ENCODE measurements at regions not wholly inside any gene's neighbourhood (a gene's known extent, or its start where the extent isn't known, plus 50 kb on each side); places are given as distances from the start of the nearest gene placed in this dataset.

- no peak overlapping the region for H3K27ac ChIP-seq (ENCODE audit: low read depth, low read length)
- H3K27me3 ChIP-seq (ENCODE audit: control insufficient read depth, insufficient read depth, low read length) = no peaks in the 10 kb centered on the region
- H3K9ac ChIP-seq (ENCODE audit: low read depth, low read length) = no peak overlapping the region
- H3K4me1 ChIP-seq (ENCODE audit: control insufficient read depth, insufficient read depth, low read length) = no peaks in the 10 kb centered on the region
- no peaks in the 10 kb centered on the region for H3K36me3 ChIP-seq (ENCODE audit: control insufficient read depth, insufficient read depth, low read length)
- no peaks in the 10 kb centered on the region for H3K9me3 ChIP-seq (ENCODE audit: control insufficient read depth, insufficient read depth, low read length)
- H3K4me3 ChIP-seq (ENCODE audit: low read depth, low read length) = no peak overlapping the region
Observed at GRCh38 chr9:107905308-107906020, 415.9 kb upstream of the KLF4 start.

GRCh38 chr9:107899961-107900330, 410.4 kb upstream of the KLF4 start:
- Histone ChIP-seq H3K27me3 (ENCODE audit: control insufficient read depth, insufficient read depth, low read length) (no peaks in the 10 kb centered on the region), H3K9ac (ENCODE audit: low read depth, low read length) (no peak overlapping the region), H3K4me3 (ENCODE audit: low read depth, low read length) (no peak overlapping the region), H3K36me3 (ENCODE audit: control insufficient read depth, insufficient read depth, low read length) (no peaks in the 10 kb centered on the region), H3K9me3 (ENCODE audit: control insufficient read depth, insufficient read depth, low read length) (no peaks in the 10 kb centered on the region), H3K4me1 (ENCODE audit: control insufficient read depth, insufficient read depth, low read length) (no peaks in the 10 kb centered on the region), H3K27ac (ENCODE audit: low read depth, low read length) (no peak overlapping the region)

DNA sequence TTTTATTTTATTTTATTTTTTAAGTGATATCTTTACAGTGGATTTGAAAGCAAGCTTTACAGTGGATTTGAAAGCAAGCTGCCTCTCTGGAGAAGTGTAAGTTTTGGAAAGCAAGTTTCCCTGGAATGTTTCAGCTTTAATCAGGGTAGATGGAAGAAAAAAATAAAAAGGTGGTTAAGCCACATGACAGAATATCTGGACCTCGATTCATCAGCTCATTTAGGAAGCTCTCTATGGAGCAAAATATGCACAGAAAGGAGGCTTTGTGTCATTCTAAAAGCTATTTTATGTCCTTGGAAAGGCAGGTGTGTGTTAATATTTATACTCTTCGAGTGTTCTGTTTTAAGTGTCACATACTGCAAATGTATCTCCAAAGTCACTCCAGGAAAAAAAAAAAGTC, 409.2 kb upstream of the KLF4 start:
- no peaks in the 10 kb centered on the region for H3K36me3 ChIP-seq (ENCODE audit: control insufficient read depth, insufficient read depth, low read length)
- H3K9ac ChIP-seq (ENCODE audit: low read depth, low read length) = no peak overlapping the region
- no peaks in the 10 kb centered on the region for H3K9me3 ChIP-seq (ENCODE audit: control insufficient read depth, insufficient read depth, low read length)
- H3K27me3 ChIP-seq (ENCODE audit: control insufficient read depth, insufficient read depth, low read length) = no peaks in the 10 kb centered on the region
- no peak overlapping the region for H3K27ac ChIP-seq (ENCODE audit: low read depth, low read length)
- no peak overlapping the region for H3K4me3 ChIP-seq (ENCODE audit: low read depth, low read length)
- H3K4me1 ChIP-seq (ENCODE audit: control insufficient read depth, insufficient read depth, low read length) = no peaks in the 10 kb centered on the region

- Histone ChIP-seq H3K9me3 (ENCODE audit: control insufficient read depth, insufficient read depth, low read length) (no peaks in the 10 kb centered on the region), H3K27ac (ENCODE audit: low read depth, low read length) (no peak overlapping the region), H3K4me3 (ENCODE audit: low read depth, low read length) (no peak overlapping the region), H3K27me3 (ENCODE audit: control insufficient read depth, insufficient read depth, low read length) (no peaks in the 10 kb centered on the region), H3K9ac (ENCODE audit: low read depth, low read length) (no peak overlapping the region), H3K36me3 (ENCODE audit: control insufficient read depth, insufficient read depth, low read length) (no peaks in the 10 kb centered on the region), H3K4me1 (ENCODE audit: control insufficient read depth, insufficient read depth, low read length) (no peaks in the 10 kb centered on the region)
Observed at GRCh38 chr9:107896544-107896943, 407.0 kb upstream of the KLF4 start.

DNA sequence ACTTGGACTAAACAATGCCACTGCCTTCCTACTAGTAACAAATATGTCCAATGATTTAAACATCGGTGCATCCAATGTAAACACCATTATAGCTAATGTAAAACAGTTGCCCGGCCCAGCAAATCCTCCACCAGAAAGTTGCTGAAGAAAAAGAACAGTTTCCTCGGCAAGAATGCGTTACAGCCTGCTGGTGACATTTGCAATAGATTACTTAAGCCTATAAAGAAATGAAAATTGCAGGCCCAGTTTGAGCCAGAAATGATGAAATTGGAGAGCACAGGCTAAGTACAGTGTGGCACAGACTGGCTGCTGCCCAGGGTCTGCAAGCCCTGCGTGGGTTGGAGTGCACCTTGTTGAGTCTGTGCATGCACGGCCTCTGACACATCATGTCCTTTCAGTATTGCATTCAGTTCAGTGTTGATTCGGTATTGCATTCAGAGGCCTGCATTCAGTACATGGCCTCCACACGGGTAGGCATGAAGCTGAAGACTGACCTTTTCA, 406.0 kb upstream of the KLF4 start:
- H3K9me3 ChIP-seq (ENCODE audit: control insufficient read depth, insufficient read depth, low read length) = no peaks in the 10 kb centered on the region
- no peaks in the 10 kb centered on the region for H3K36me3 ChIP-seq (ENCODE audit: control insufficient read depth, insufficient read depth, low read length)
- no peak overlapping the region for H3K4me3 ChIP-seq (ENCODE audit: low read depth, low read length)
- no peak overlapping the region for H3K27ac ChIP-seq (ENCODE audit: low read depth, low read length)
- no peaks in the 10 kb centered on the region for H3K4me1 ChIP-seq (ENCODE audit: control insufficient read depth, insufficient read depth, low read length)
- no peak overlapping the region for H3K9ac ChIP-seq (ENCODE audit: low read depth, low read length)
- no peaks in the 10 kb centered on the region for H3K27me3 ChIP-seq (ENCODE audit: control insufficient read depth, insufficient read depth, low read length)

DNA sequence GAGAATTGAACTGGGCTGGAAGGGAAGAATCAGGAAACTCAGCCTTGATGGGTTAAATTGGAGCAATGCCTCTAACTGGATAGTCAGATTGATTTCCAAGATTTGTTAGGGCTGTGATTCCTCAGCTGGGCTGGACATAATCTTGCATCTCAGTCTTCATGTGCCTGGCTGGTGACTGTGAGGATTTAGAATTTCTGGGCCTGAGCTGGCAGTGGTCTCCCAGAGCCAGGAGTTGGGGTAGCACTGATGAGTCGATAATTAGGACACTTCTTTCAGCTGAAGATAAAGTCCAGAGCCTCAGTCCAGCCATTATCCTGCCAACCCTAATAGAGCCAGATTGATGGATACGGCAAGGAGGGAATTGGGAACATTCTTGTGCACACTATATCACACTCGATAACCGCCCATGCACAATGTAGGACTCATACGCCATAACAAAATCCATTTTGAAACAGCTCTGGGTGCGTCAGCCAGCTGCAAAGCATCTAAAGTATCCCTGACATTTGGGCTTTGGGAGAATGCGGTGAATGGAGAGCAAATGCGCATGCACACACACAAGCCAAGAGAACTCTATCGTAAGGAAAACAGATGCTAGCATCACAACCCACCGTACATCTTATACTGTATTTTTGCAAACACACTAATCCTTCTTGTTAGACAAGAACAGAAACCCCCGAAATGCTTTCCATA, 405.1 kb upstream of the KLF4 start:
- Histone ChIP-seq H3K4me3 (ENCODE audit: low read depth, low read length) (no peak overlapping the region), H3K27ac (ENCODE audit: low read depth, low read length) (no peak overlapping the region), H3K9ac (ENCODE audit: low read depth, low read length) (no peak overlapping the region), H3K4me1 (ENCODE audit: control insufficient read depth, insufficient read depth, low read length) (no peaks in the 10 kb centered on the region), H3K27me3 (ENCODE audit: control insufficient read depth, insufficient read depth, low read length) (no peaks in the 10 kb centered on the region), H3K36me3 (ENCODE audit: control insufficient read depth, insufficient read depth, low read length) (no peaks in the 10 kb centered on the region), H3K9me3 (ENCODE audit: control insufficient read depth, insufficient read depth, low read length) (no peaks in the 10 kb centered on the region)

GRCh38 chr9:107890921-107891465, 401.4 kb upstream of the KLF4 start:
- no peaks in the 10 kb centered on the region for H3K9me3 ChIP-seq (ENCODE audit: control insufficient read depth, insufficient read depth, low read length)
- H3K27me3 ChIP-seq (ENCODE audit: control insufficient read depth, insufficient read depth, low read length) = no peaks in the 10 kb centered on the region
- H3K9ac ChIP-seq (ENCODE audit: low read depth, low read length) = no peak overlapping the region
- H3K36me3 ChIP-seq (ENCODE audit: control insufficient read depth, insufficient read depth, low read length) = no peaks in the 10 kb centered on the region
- H3K4me3 ChIP-seq (ENCODE audit: low read depth, low read length) = no peak overlapping the region
- H3K4me1 ChIP-seq (ENCODE audit: control insufficient read depth, insufficient read depth, low read length) = no peaks in the 10 kb centered on the region
- no peak overlapping the region for H3K27ac ChIP-seq (ENCODE audit: low read depth, low read length)

DNA sequence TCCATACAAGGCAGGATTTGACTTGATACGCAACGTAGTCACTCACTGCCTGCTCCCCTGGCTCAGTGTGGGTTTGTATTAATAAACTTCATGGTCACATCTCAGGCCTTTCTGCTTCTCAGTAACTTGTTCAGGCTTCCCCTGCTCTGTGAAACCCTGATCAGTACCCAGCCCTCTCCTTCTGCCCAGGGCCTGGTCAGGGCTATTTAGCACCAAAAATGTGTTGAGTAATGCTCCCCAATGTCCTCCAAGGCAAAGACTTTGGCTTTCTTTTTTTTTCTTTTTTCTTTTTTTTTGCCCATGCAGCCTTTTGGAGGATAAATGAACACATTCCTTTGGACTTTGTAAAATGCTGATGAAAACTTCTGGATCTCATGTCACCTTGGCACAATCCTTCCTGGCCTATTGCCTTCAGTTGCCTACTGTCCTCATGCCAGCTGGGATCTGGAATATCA, 399.2 kb upstream of the KLF4 start:
- Histone ChIP-seq H3K36me3 (ENCODE audit: control insufficient read depth, insufficient read depth, low read length) (no peaks in the 10 kb centered on the region), H3K27ac (ENCODE audit: low read depth, low read length) (no peak overlapping the region), H3K4me1 (ENCODE audit: control insufficient read depth, insufficient read depth, low read length) (no peaks in the 10 kb centered on the region), H3K9me3 (ENCODE audit: control insufficient read depth, insufficient read depth, low read length) (no peaks in the 10 kb centered on the region), H3K4me3 (ENCODE audit: low read depth, low read length) (no peak overlapping the region), H3K27me3 (ENCODE audit: control insufficient read depth, insufficient read depth, low read length) (no peaks in the 10 kb centered on the region), H3K9ac (ENCODE audit: low read depth, low read length) (no peak overlapping the region)

GRCh38 chr9:107886826-107887225, 397.3 kb upstream of the KLF4 start:
- Histone ChIP-seq H3K27ac (ENCODE audit: low read depth, low read length) (no peak overlapping the region), H3K9me3 (ENCODE audit: control insufficient read depth, insufficient read depth, low read length) (no peaks in the 10 kb centered on the region), H3K9ac (ENCODE audit: low read depth, low read length) (no peak overlapping the region), H3K4me1 (ENCODE audit: control insufficient read depth, insufficient read depth, low read length) (no peaks in the 10 kb centered on the region), H3K4me3 (ENCODE audit: low read depth, low read length) (no peak overlapping the region), H3K27me3 (ENCODE audit: control insufficient read depth, insufficient read depth, low read length) (no peaks in the 10 kb centered on the region), H3K36me3 (ENCODE audit: control insufficient read depth, insufficient read depth, low read length) (no peaks in the 10 kb centered on the region)

- Histone ChIP-seq H3K4me1 (ENCODE audit: control insufficient read depth, insufficient read depth, low read length) (no peaks in the 10 kb centered on the region), H3K9me3 (ENCODE audit: control insufficient read depth, insufficient read depth, low read length) (no peaks in the 10 kb centered on the region), H3K9ac (ENCODE audit: low read depth, low read length) (no peak overlapping the region), H3K36me3 (ENCODE audit: control insufficient read depth, insufficient read depth, low read length) (no peaks in the 10 kb centered on the region), H3K27me3 (ENCODE audit: control insufficient read depth, insufficient read depth, low read length) (no peaks in the 10 kb centered on the region), H3K4me3 (ENCODE audit: low read depth, low read length) (no peak overlapping the region), H3K27ac (ENCODE audit: low read depth, low read length) (no peak overlapping the region)
Observed at GRCh38 chr9:107883496-107884124, 394.0 kb upstream of the KLF4 start.

All from HUES48 (cell line).